IMR-90 (cell line): ENCODE measurements at regions not wholly inside any gene's neighbourhood (a gene's known extent, or its start where the extent isn't known, plus 50 kb on each side); places are given as distances from the start of the nearest gene placed in this dataset.

Source experiments
- ATAC-seq: fragments of 200-7000 bp; cut with Tn5 transposase; 2 replicates; pipeline ENCODE4 v1.9.1; 2020; ENCODE audit warnings: low read depth, mild to moderate bottlenecking, moderate library complexity
- BruUV-seq: library from RNA; stranded (reverse); fragments of 400-500 nt; replicated peaks from 2 replicates; lab custom pipeline; 2021; lab: Mats Ljungman, UMichigan
- CTCF ChIA-PET: fragments of 300-600 bp; formaldehyde crosslinking; extraction: SDS; loops from one replicate; lab custom pipeline; 2021; ENCODE audit warnings: antibody characterized with exemption; lab: Yijun Ruan, JAX
- POLR2A ChIA-PET: fragments of 300-600 bp; sonication (Branson Sonifier 250); formaldehyde crosslinking; loops from one replicate; lab custom pipeline; 2022; ENCODE audit warnings: antibody characterized with exemption; ENCODE audit not compliant: unreplicated experiment; lab: Charles Lee
- DNase-seq: peaks from one replicate; pipeline ENCODE4 v3.0.0; 2013
- H2AFZ ChIP-seq: replicated peaks from 2 replicates; pipeline ENCODE3; 2013; ENCODE audit warnings: low read length, mild to moderate bottlenecking; ENCODE audit not compliant: poor library complexity
- H2AK5ac ChIP-seq: 2 replicates; pipeline ENCODE4 v1.6.1; 2013; ENCODE audit warnings: low read depth, low read length, inconsistent platforms
- H2AK9ac ChIP-seq: replicated peaks from 2 replicates; pipeline ENCODE3; 2013; ENCODE audit warnings: mild to moderate bottlenecking, low read depth, low read length, moderate library complexity; ENCODE audit not compliant: poor library complexity
- H2BK120ac ChIP-seq: 2 replicates; pipeline ENCODE4 v1.6.1; 2013; ENCODE audit warnings: low read depth, low read length, inconsistent platforms
- H2BK15ac ChIP-seq: 3 replicates; pipeline ENCODE4 v1.6.1; 2013; ENCODE audit warnings: low read depth, low read length, inconsistent platforms
- H2BK20ac ChIP-seq: 2 replicates; pipeline ENCODE4 v1.6.1; 2013; ENCODE audit warnings: low read depth, mild to moderate bottlenecking, inconsistent platforms, low read length, moderate library complexity
- H2BK5ac ChIP-seq: 2 replicates; pipeline ENCODE4 v1.6.1; 2013; ENCODE audit warnings: mild to moderate bottlenecking, low read depth, low read length, inconsistent platforms; ENCODE audit not compliant: poor library complexity, severe bottlenecking
- H3K14ac ChIP-seq: replicated peaks from 2 replicates; pipeline ENCODE4 v1.6.1; 2013; ENCODE audit warnings: low read depth, low read length, inconsistent platforms
- H3K18ac ChIP-seq: 2 replicates; pipeline ENCODE4 v1.6.1; 2013; ENCODE audit warnings: low read depth, low read length, control low read depth
- H3K23ac ChIP-seq: 2 replicates; pipeline ENCODE4 v1.6.1; 2013; ENCODE audit warnings: low read depth, low read length, inconsistent platforms
- H3K27ac ChIP-seq: 2 replicates; pipeline ENCODE4 v1.5.1; 2013; ENCODE audit warnings: mild to moderate bottlenecking, control low read depth, low read length; ENCODE audit not compliant: insufficient read depth
- H3K27me3 ChIP-seq: 2 replicates; pipeline ENCODE4 v1.6.1; 2013; ENCODE audit warnings: low read length; ENCODE audit not compliant: control insufficient read depth, insufficient read depth
- H3K36me3 ChIP-seq: 2 replicates; pipeline ENCODE4 v1.6.1; 2013; ENCODE audit warnings: low read length, mixed read lengths; ENCODE audit not compliant: control insufficient read depth, insufficient read depth
- H3K4ac ChIP-seq: 2 replicates; pipeline ENCODE4 v1.6.1; 2013; ENCODE audit warnings: low read depth, low read length, inconsistent platforms
- H3K4me1 ChIP-seq: 2 replicates; pipeline ENCODE4 v1.6.1; 2013; ENCODE audit warnings: low read length, mixed read lengths; ENCODE audit not compliant: control insufficient read depth, insufficient read depth
- H3K4me2 ChIP-seq: 2 replicates; pipeline ENCODE4 v1.6.1; 2013; ENCODE audit warnings: low read depth, mild to moderate bottlenecking, control low read depth, low read length, moderate library complexity
- H3K4me3 ChIP-seq: 2 replicates; pipeline ENCODE4 v1.5.1; 2013; ENCODE audit warnings: low read depth, mild to moderate bottlenecking, control low read depth, low read length, moderate library complexity; ENCODE audit not compliant: insufficient read depth
- H3K56ac ChIP-seq: 2 replicates; pipeline ENCODE4 v1.6.1; 2013; ENCODE audit warnings: low read length, inconsistent platforms; ENCODE audit not compliant: insufficient read depth; ENCODE audit errors: extremely low read depth
- H3K79me1 ChIP-seq, 2 experiments: 2 replicates each; pipeline ENCODE4 v1.6.1; 2013; ENCODE audit warnings: low read length in 2 of 2, inconsistent platforms in 1 of 2, low read depth in 1 of 2
- H3K9ac ChIP-seq: 2 replicates; pipeline ENCODE4 v1.6.1; 2013; ENCODE audit warnings: low read depth, low read length, control low read depth
- H3K9me1 ChIP-seq: 2 replicates; pipeline ENCODE4 v1.6.1; 2013; ENCODE audit warnings: low read length, inconsistent platforms; ENCODE audit not compliant: insufficient read depth
- H3K9me3 ChIP-seq: 2 replicates; pipeline ENCODE4 v1.6.1; 2013; ENCODE audit warnings: low read length; ENCODE audit not compliant: control insufficient read depth, insufficient read depth
- H4K20me1 ChIP-seq: 2 replicates; pipeline ENCODE4 v1.6.1; 2013; ENCODE audit warnings: low read length, inconsistent platforms; ENCODE audit not compliant: insufficient read depth
- H4K5ac ChIP-seq: 2 replicates; pipeline ENCODE4 v1.6.1; 2013; ENCODE audit warnings: mild to moderate bottlenecking, low read depth, low read length, control low read depth
- H4K8ac ChIP-seq, 2 experiments: 2 replicates each; pipeline ENCODE4 v1.6.1; 2013; ENCODE audit warnings: low read depth in 2 of 2, low read length in 2 of 2, control low read depth in 1 of 2, inconsistent platforms in 1 of 2
- H4K91ac ChIP-seq: 2 replicates; pipeline ENCODE4 v1.6.1; 2013; ENCODE audit warnings: low read depth, low read length, inconsistent platforms; ENCODE audit not compliant: insufficient read depth
- CEBPB ChIP-seq: IDR thresholded peaks from 2 replicates; pipeline ENCODE4 v1.6.1; 2012; ENCODE audit warnings: low read depth, low read length, improper control_type of control experiment
- SMC3 ChIP-seq: fragments of 150-350 bp; IDR thresholded peaks from 2 replicates; pipeline ENCODE4 v1.6.1; 2016; ENCODE audit warnings: low read depth, mild to moderate bottlenecking, antibody characterized with exemption, low read length, moderate library complexity
- WGBS, 2 experiments: methylation state at CpG; one replicate each; pipeline versions ENCODE4 v1.1.5 to v1.1.7; 2013; ENCODE audit warnings: missing lambda C conversion rate in 2 of 2; ENCODE audit not compliant: insufficient read length in 1 of 2; ENCODE audit errors: extremely low coverage in 2 of 2; 5-methylcytosine and 5-hydroxymethylcytosine counted together
- dilution Hi-C: fragments of 300-500 bp; cut with HindIII; formaldehyde crosslinking; loops from one replicate; pipeline ENCODE4 v1.14.3; 2018; ENCODE audit warnings: low sequenced_read_pairs; ENCODE audit not compliant: unreplicated experiment
- in situ Hi-C: fragments of 300-500 bp; cut with MboI; formaldehyde crosslinking; loops from 3 replicates; pipeline ENCODE4 v1.14.3; 2019; ENCODE audit warnings: low sequenced_read_pairs, inconsistent platforms, mixed read lengths
- intact Hi-C: fragments of 100-400 bp; cut with micrococcal nuclease; formaldehyde crosslinking; loops from 2 replicates; pipeline ENCODE4 v1.10.0; 2022

GRCh38 chr2:83943265-83943664 is 515.8 kb downstream of the SUCLG1 start:
- Histone ChIP-seq H2BK5ac (no peak overlapping the region), H3K14ac (no peak overlapping the region), H3K4me3 (no peak overlapping the region), H2BK20ac (no peak overlapping the region), H3K4me1 (no peaks in the 10 kb centered on the region), H3K9ac (no peak overlapping the region), H3K27me3 (no peaks in the 10 kb centered on the region), H3K36me3 (no peaks in the 10 kb centered on the region), H4K20me1 (no peaks in the 10 kb centered on the region), H2BK120ac (no peak overlapping the region), H3K56ac (no peak overlapping the region), H4K91ac (no peak overlapping the region), H3K4ac (no peak overlapping the region), H3K4me2 (no peak overlapping the region), H2AK9ac (no peak overlapping the region), H3K23ac (no peak overlapping the region), H3K79me1 (no peaks in the 10 kb centered on the region), H3K9me3 (no peaks in the 10 kb centered on the region), H3K27ac (no peak overlapping the region), H2AFZ (no peak overlapping the region), H3K18ac (no peak overlapping the region), H2AK5ac (no peak overlapping the region), H3K9me1 (no peaks in the 10 kb centered on the region), H2BK15ac (no peak overlapping the region), H4K8ac (no peak overlapping the region), H4K5ac (no peak overlapping the region)
- dilution Hi-C loops = no loop called here
- intact Hi-C loops = no loop called here
- in situ Hi-C loops = no loop called here
- no peak for DNase-seq
- ChIA-PET CTCF (no interaction called here), POLR2A (no interaction called here)
- no peak for ATAC-seq
- BruUV-seq = no TSS peak
- TF ChIP-seq CEBPB = peak; percentile 86
- no peak for TF ChIP-seq SMC3
- whole genome bisulfite sequencing, 2 experiments = no CpG with 5 or more reads among the region's 3 CpGs
